Hindlimb muscle (tissue), 1 donor: ENCODE measurements at regions not wholly inside any gene's neighbourhood (a gene's known extent, or its start where the extent isn't known, plus 50 kb on each side); places are given as distances from the start of the nearest gene placed in this dataset.

Experiments
- DNase-seq: peaks from one replicate; pipeline ENCODE4 v3.0.0-alpha.2; 2013

- no peak for DNase-seq
Observed at GRCh38 chr1:193525917-193526710, 339.7 kb upstream of the B3GALT2 start.

GRCh38 chr1:193525411-193525810 is 339.0 kb upstream of the B3GALT2 start:
- DNase-seq: no peak

GRCh38 chr1:193524616-193525015 is 338.2 kb upstream of the B3GALT2 start:
- DNase-seq: no peak

GRCh38 chr1:193524021-193524420 is 337.6 kb upstream of the B3GALT2 start:
- DNase-seq: no peak

GRCh38 chr1:193520472-193520871 is 334.1 kb upstream of the B3GALT2 start:
- no peak for DNase-seq

- DNase-seq: no peak
Observed at GRCh38 chr1:193519922-193520321, 333.5 kb upstream of the B3GALT2 start.

- no peak for DNase-seq
Observed at GRCh38 chr1:193516755-193517388, 330.5 kb upstream of the B3GALT2 start.

- DNase-seq: no peak
Observed at GRCh38 chr1:193514397-193514796, 328.0 kb upstream of the B3GALT2 start.

GRCh38 chr1:193513032-193513431 is 326.6 kb upstream of the B3GALT2 start:
- DNase-seq: no peak

GRCh38 chr1:193504920-193505319 is 318.5 kb upstream of the B3GALT2 start:
- DNase-seq: no peak

- DNase-seq: no peak
Observed at GRCh38 chr1:193498088-193498655, 311.8 kb upstream of the B3GALT2 start.

- DNase-seq: no peak
Observed at GRCh38 chr1:193494368-193494767, 308.0 kb upstream of the B3GALT2 start.

GRCh38 chr1:193489191-193489590 is 302.8 kb upstream of the B3GALT2 start:
- DNase-seq: no peak

GRCh38 chr1:193487722-193488121 is 301.3 kb upstream of the B3GALT2 start:
- no peak for DNase-seq

- DNase-seq: no peak
Observed at GRCh38 chr1:193486671-193487229, 300.3 kb upstream of the B3GALT2 start.

- DNase-seq: no peak
Observed at GRCh38 chr1:193480755-193481154, 294.3 kb upstream of the B3GALT2 start.

- DNase-seq: no peak
Observed at GRCh38 chr1:193479187-193479586, 292.8 kb upstream of the B3GALT2 start.

GRCh38 chr1:193476748-193477147 is 290.3 kb upstream of the B3GALT2 start:
- DNase-seq: no peak

GRCh38 chr1:193473932-193474331 is 287.5 kb upstream of the B3GALT2 start:
- no peak for DNase-seq

- DNase-seq: no peak
Observed at GRCh38 chr1:193472838-193473398, 286.5 kb upstream of the B3GALT2 start.

- no peak for DNase-seq
Observed at GRCh38 chr1:193472430-193472829, 286.0 kb upstream of the B3GALT2 start.

- DNase-seq: no peak
Observed at GRCh38 chr1:193471981-193472380, 285.6 kb upstream of the B3GALT2 start.

- DNase-seq: no peak
Observed at GRCh38 chr1:193463326-193463932, 277.0 kb upstream of the B3GALT2 start.
